IPS-15b (cell line): ENCODE measurements at regions not wholly inside any gene's neighbourhood (a gene's known extent, or its start where the extent isn't known, plus 50 kb on each side); places are given as distances from the start of the nearest gene placed in this dataset.
"Not testable (repeated sequence)": the region's sequence is repeated elsewhere in the genome, so short reads cannot be mapped to it uniquely, and the experiment has no call there.

Experiments used
- H3K27me3 ChIP-seq: one replicate; pipeline ENCODE4 v1.6.1; 2013; ENCODE audit warnings: low read length; ENCODE audit not compliant: control insufficient read depth, insufficient read depth
- H3K36me3 ChIP-seq: one replicate; pipeline ENCODE4 v1.6.1; 2013; ENCODE audit warnings: low read length; ENCODE audit not compliant: control insufficient read depth, insufficient read depth
- H3K4me1 ChIP-seq: one replicate; pipeline ENCODE4 v1.6.1; 2013; ENCODE audit warnings: mild to moderate bottlenecking, low read length; ENCODE audit not compliant: control insufficient read depth, insufficient read depth
- H3K4me3 ChIP-seq: one replicate; pipeline ENCODE4 v1.5.1; 2013; ENCODE audit warnings: low read depth, low read length
- H3K9ac ChIP-seq: one replicate; pipeline ENCODE4 v1.6.1; 2013; ENCODE audit warnings: low read depth, mild to moderate bottlenecking, low read length
- H3K9me3 ChIP-seq: one replicate; pipeline ENCODE4 v1.6.1; 2013; ENCODE audit warnings: mild to moderate bottlenecking, low read length; ENCODE audit not compliant: control insufficient read depth, insufficient read depth

DNA sequence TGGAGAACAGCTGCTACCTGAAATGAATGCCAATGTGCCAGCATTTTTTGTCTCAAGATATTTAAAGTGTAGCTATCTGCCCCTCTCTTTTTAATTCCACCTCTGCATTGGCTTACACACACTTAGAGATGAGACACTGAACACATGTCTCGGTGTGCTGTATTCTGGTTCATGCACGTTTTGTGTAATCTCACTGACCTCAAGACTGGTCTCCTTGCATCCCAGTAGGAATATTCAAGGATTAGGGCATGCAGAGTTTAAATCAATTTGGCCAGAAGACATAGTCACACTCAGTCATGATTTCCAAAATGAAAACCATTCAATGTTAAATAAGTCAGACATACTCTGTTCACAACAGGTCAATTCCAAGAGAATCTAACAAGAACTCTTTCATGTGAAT is 561.8 kb upstream of the TUSC1 start:
- no peaks in the 10 kb centered on the region for H3K27me3 ChIP-seq
- no peaks in the 10 kb centered on the region for H3K4me1 ChIP-seq
- no peak overlapping the region for H3K4me3 ChIP-seq
- H3K36me3 ChIP-seq, result no peaks in the 10 kb centered on the region
- H3K9ac ChIP-seq, result no peak overlapping the region
- no peaks in the 10 kb centered on the region for H3K9me3 ChIP-seq

GRCh38 chr9:26237256-26237655 is 559.0 kb upstream of the TUSC1 start:
- H3K4me3 ChIP-seq, result no peak overlapping the region
- no peaks in the 10 kb centered on the region for H3K9me3 ChIP-seq
- no peaks in the 10 kb centered on the region for H3K27me3 ChIP-seq
- H3K9ac ChIP-seq, result no peak overlapping the region
- H3K4me1 ChIP-seq, result no peaks in the 10 kb centered on the region
- no peaks in the 10 kb centered on the region for H3K36me3 ChIP-seq

GRCh38 chr9:26234865-26235264 is 556.6 kb upstream of the TUSC1 start:
- Histone ChIP-seq H3K27me3 (no peaks in the 10 kb centered on the region), H3K9me3 (no peaks in the 10 kb centered on the region), H3K4me3 (no peak overlapping the region), H3K9ac (no peak overlapping the region), H3K4me1 (no peaks in the 10 kb centered on the region), H3K36me3 (no peaks in the 10 kb centered on the region)

DNA sequence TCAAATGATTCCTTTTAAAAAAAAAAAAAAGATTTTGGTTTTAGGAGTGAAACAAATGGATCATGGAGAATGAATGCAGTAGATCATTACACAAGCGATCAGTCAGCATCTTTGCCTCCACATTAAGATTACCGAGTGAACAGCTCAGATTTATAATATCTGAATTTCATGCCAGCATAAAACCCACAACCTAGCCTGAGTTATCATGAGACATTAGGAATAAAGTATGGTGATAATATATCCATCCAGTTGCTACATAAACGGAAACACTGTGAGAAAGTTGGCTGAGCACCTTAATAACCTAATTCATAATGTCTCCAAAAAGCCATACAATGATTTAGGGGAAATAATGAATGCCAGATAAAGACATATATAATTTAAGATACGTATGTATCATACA is 553.1 kb upstream of the TUSC1 start:
- no peaks in the 10 kb centered on the region for H3K4me1 ChIP-seq
- H3K36me3 ChIP-seq, result no peaks in the 10 kb centered on the region
- H3K9me3 ChIP-seq, result no peaks in the 10 kb centered on the region
- no peak overlapping the region for H3K4me3 ChIP-seq
- H3K9ac ChIP-seq, result no peak overlapping the region
- no peaks in the 10 kb centered on the region for H3K27me3 ChIP-seq

- Histone ChIP-seq H3K27me3 (no peaks in the 10 kb centered on the region), H3K4me1 (no peaks in the 10 kb centered on the region), H3K36me3 (no peaks in the 10 kb centered on the region), H3K9me3 (no peaks in the 10 kb centered on the region), H3K4me3 (no peak overlapping the region), H3K9ac (no peak overlapping the region)
Measured at GRCh38 chr9:26229324-26230054, 551.2 kb upstream of the TUSC1 start.

GRCh38 chr9:26228273-26228672 is 550.0 kb upstream of the TUSC1 start:
- Histone ChIP-seq H3K36me3 (no peaks in the 10 kb centered on the region), H3K4me3 (no peak overlapping the region), H3K9me3 (no peaks in the 10 kb centered on the region), H3K4me1 (no peaks in the 10 kb centered on the region), H3K27me3 (no peaks in the 10 kb centered on the region), H3K9ac (no peak overlapping the region)

- no peaks in the 10 kb centered on the region for H3K9me3 ChIP-seq
- no peak overlapping the region for H3K9ac ChIP-seq
- H3K27me3 ChIP-seq, result no peaks in the 10 kb centered on the region
- H3K36me3 ChIP-seq, result no peaks in the 10 kb centered on the region
- no peak overlapping the region for H3K4me3 ChIP-seq
- no peaks in the 10 kb centered on the region for H3K4me1 ChIP-seq
Measured at GRCh38 chr9:26221290-26221689, 543.0 kb upstream of the TUSC1 start.

DNA sequence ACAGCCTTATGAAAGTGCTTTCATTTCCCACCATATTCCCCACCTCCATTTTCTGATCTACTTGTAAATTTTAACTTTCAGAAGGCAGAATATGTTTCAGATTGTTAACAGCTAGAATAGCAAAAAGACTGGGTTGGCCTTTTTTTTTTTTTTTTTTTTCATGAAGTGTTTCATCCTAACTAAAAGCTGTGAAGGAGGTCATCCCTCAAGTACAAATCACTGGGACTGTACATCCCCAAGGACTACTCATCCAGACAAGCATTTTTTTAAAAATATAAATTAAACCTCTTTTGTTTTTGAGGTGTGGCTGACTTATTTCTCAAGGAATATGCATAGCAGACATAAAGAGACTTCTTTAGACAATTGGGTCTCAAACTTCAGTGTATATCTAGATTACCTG is 542.1 kb upstream of the TUSC1 start:
- Histone ChIP-seq H3K9me3 (no peaks in the 10 kb centered on the region), H3K27me3 (no peaks in the 10 kb centered on the region), H3K4me3 (no peak overlapping the region), H3K4me1 (no peaks in the 10 kb centered on the region), H3K36me3 (no peaks in the 10 kb centered on the region), H3K9ac (no peak overlapping the region)

DNA sequence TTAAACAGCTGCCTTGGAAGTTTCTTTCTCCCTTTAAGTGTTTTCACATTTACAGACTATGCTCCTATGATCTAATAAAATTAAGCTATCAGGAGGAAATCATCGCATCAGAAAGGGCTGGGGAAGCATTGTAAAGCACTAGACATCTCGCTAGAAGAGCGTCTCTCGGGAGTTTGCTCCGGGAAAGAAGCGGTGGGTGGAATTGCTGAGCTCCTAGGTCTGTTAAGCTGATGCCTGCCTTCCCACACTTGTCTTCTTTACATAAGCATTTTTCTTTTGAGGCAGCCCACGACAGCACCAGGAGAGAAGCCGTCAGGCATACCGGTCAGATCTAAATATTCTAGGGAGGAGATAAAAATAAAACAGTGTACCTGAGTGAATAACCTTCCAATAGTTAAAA is 541.7 kb upstream of the TUSC1 start:
- H3K36me3 ChIP-seq, result no peaks in the 10 kb centered on the region
- H3K9ac ChIP-seq, result peak overlapping the region; percentile 10
- no peaks in the 10 kb centered on the region for H3K27me3 ChIP-seq
- H3K4me3 ChIP-seq, result no peak overlapping the region
- H3K4me1 ChIP-seq, result no peaks in the 10 kb centered on the region
- H3K9me3 ChIP-seq, result no peaks in the 10 kb centered on the region

- H3K4me3 ChIP-seq, result no peak overlapping the region
- H3K4me1 ChIP-seq, result no peaks in the 10 kb centered on the region
- no peak overlapping the region for H3K9ac ChIP-seq
- no peaks in the 10 kb centered on the region for H3K36me3 ChIP-seq
- H3K9me3 ChIP-seq, result no peaks in the 10 kb centered on the region
- H3K27me3 ChIP-seq, result no peaks in the 10 kb centered on the region
Measured at GRCh38 chr9:26216702-26217101, 538.5 kb upstream of the TUSC1 start.

- not testable (repeated sequence) for H3K4me1 ChIP-seq, H3K36me3 ChIP-seq, H3K27me3 ChIP-seq, H3K4me3 ChIP-seq, H3K9ac ChIP-seq, H3K9me3 ChIP-seq
Measured at GRCh38 chr9:26214713-26215444, 536.6 kb upstream of the TUSC1 start.

DNA sequence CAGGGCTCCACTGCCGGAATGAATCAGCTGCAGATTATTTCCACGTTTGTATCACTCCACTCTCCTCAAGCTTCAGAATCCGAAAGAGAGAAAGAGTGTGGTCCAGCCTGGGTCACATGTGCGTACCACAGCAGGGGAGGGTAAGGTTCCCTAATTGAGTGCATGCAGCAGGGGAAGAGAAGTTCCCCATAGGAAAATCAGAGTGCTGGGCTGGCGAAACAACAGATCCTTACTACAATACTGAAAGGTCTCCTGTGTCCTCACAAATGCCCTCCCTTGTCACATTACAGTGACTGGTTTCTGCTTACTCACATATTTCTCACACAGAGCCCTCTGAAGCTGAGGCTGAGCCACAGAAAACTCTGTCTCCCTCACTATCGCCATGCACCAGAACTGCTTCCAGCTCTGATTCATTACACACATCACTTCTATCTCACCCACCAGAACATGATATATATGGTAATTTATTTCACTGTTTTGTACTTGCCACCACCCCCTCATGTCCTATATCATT is 532.2 kb upstream of the TUSC1 start:
- H3K4me3 ChIP-seq, result no peak overlapping the region
- H3K27me3 ChIP-seq, result no peaks in the 10 kb centered on the region
- no peaks in the 10 kb centered on the region for H3K9me3 ChIP-seq
- no peaks in the 10 kb centered on the region for H3K36me3 ChIP-seq
- no peaks in the 10 kb centered on the region for H3K4me1 ChIP-seq
- no peak overlapping the region for H3K9ac ChIP-seq
